ENCODE measurements at regions not wholly inside any gene's neighbourhood (a gene's known extent, or its start where the extent isn't known, plus 50 kb on each side); places are given as distances from the start of the nearest gene placed in this dataset.

GRCh38 chr19:28820289-28820688 is 392.7 kb downstream of the UQCRFS1 start:
- no peaks in the 10 kb centered on the region for H3K36me3 Mint-ChIP-seq (ENCODE audit: low read depth)
- DNase-seq (ENCODE audit: low spot score) = no peak
- no peak overlapping the region for H3K4me3 Mint-ChIP-seq (ENCODE audit: low read depth)
- no peaks in the 10 kb centered on the region for H3K9me3 Mint-ChIP-seq
- H3K4me1 Mint-ChIP-seq (ENCODE audit: low read depth) = no peaks in the 10 kb centered on the region
- intact Hi-C loops (cut with micrococcal nuclease) = no loop called here
- H3K27me3 Mint-ChIP-seq (ENCODE audit: low read depth) = no peaks in the 10 kb centered on the region
- H3K27ac Mint-ChIP-seq = no peak overlapping the region

- Mint-ChIP-seq H3K9me3 (no peaks in the 10 kb centered on the region), H3K27me3 (ENCODE audit: low read depth) (no peaks in the 10 kb centered on the region), H3K36me3 (ENCODE audit: low read depth) (no peaks in the 10 kb centered on the region), H3K4me1 (ENCODE audit: low read depth) (no peaks in the 10 kb centered on the region), H3K27ac (no peak overlapping the region), H3K4me3 (ENCODE audit: low read depth) (no peak overlapping the region)
- DNase-seq (ENCODE audit: low spot score) = no peak
- intact Hi-C loops (cut with micrococcal nuclease) = no loop called here
Measured at GRCh38 chr19:28815257-28815656, 397.7 kb downstream of the UQCRFS1 start.

GRCh38 chr19:28794301-28794700 is 418.6 kb downstream of the UQCRFS1 start:
- no peak for DNase-seq (ENCODE audit: low spot score)
- Mint-ChIP-seq H3K4me3 (ENCODE audit: low read depth) (peak overlapping the region; percentile 40), H3K36me3 (ENCODE audit: low read depth) (no peaks in the 10 kb centered on the region), H3K27ac (no peak overlapping the region), H3K27me3 (ENCODE audit: low read depth) (peaks cover 24% of the 10 kb centered on the region), H3K9me3 (no peaks in the 10 kb centered on the region), H3K4me1 (ENCODE audit: low read depth) (peaks cover 4% of the 10 kb centered on the region)
- intact Hi-C loops (cut with micrococcal nuclease) = no loop called here

GRCh38 chr19:28793391-28794168 is 419.4 kb downstream of the UQCRFS1 start:
- DNase-seq (ENCODE audit: low spot score) = no peak
- Mint-ChIP-seq H3K9me3 (no peaks in the 10 kb centered on the region), H3K36me3 (ENCODE audit: low read depth) (no peaks in the 10 kb centered on the region), H3K27ac (no peak overlapping the region), H3K4me1 (ENCODE audit: low read depth) (peaks cover 4% of the 10 kb centered on the region), H3K4me3 (ENCODE audit: low read depth) (no peak overlapping the region), H3K27me3 (ENCODE audit: low read depth) (peaks cover 24% of the 10 kb centered on the region)
- intact Hi-C loops (cut with micrococcal nuclease) = no loop called here

DNA sequence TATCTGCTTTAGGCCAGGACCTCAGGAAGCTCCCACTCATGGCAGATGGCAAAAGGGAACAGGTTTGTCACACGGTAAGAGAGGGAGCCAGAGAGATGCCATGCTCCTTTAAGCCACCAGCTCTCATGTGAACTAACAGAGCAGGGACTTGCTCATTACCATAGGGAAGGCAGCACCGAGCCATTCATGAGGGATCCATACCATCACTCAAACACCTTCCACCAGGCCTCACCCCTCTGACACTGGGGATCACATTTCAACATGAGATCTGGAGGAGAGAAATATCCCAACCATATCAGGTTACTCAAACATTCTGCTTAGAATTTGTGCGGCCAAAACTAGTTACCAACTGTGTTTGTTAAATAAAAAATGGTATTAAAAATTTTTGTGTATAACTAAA is 427.0 kb downstream of the UQCRFS1 start:
- Mint-ChIP-seq H3K36me3 (ENCODE audit: low read depth) (no peaks in the 10 kb centered on the region), H3K27me3 (ENCODE audit: low read depth) (peaks cover 2% of the 10 kb centered on the region), H3K9me3 (peaks cover 22% of the 10 kb centered on the region), H3K27ac (no peak overlapping the region), H3K4me3 (ENCODE audit: low read depth) (no peak overlapping the region), H3K4me1 (ENCODE audit: low read depth) (no peaks in the 10 kb centered on the region)
- no peak for DNase-seq (ENCODE audit: low spot score)
- intact Hi-C loops (cut with micrococcal nuclease) = no loop called here

DNA sequence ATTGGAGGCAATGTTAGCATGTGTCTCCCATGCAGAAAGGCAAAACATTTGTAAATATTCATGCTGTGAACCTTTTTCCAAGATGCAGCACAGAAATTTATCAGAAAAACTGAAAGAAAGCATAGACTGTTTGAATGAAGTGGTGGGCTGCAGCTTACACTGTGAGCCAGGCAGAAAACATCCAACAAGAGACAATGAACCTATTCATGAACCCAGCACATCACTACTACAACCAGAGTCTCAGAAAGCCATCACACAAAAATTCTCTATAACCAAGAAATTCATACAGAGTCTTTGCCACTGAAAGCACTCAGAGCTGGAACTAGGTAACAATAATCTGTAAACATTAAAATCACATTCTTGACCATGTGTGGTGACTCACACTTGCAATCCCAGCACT is 448.9 kb downstream of the UQCRFS1 start:
- H3K4me1 Mint-ChIP-seq (ENCODE audit: low read depth) = no peaks in the 10 kb centered on the region
- no peaks in the 10 kb centered on the region for H3K27me3 Mint-ChIP-seq (ENCODE audit: low read depth)
- H3K36me3 Mint-ChIP-seq (ENCODE audit: low read depth) = no peaks in the 10 kb centered on the region
- H3K9me3 Mint-ChIP-seq = peaks cover 22% of the 10 kb centered on the region
- no peak overlapping the region for H3K4me3 Mint-ChIP-seq (ENCODE audit: low read depth)
- no peak overlapping the region for H3K27ac Mint-ChIP-seq
- DNase-seq (ENCODE audit: low spot score) = no peak
- intact Hi-C loops (cut with micrococcal nuclease) = no loop called here

DNA sequence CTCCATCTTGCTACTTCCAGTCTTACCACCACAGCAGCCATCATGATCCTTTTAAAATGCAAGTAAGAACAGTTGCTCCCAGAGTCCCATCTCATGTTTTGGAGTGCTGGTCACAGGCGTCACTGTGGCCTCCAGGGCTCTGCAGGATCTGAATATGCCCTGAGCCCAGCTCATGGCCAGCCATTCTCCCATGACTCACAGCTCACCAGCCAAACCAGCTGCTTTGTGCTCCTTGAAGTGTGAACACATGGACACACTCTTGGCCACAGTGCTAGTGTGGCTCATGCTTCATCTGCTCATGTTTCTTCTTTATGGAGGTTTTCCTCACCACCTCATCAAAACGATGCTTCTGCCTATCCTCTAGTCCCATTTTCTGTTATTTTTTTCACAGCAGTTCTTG is 466.5 kb downstream of the UQCRFS1 start:
- H3K4me1 Mint-ChIP-seq (ENCODE audit: low read depth) = no peaks in the 10 kb centered on the region
- H3K27ac Mint-ChIP-seq = no peak overlapping the region
- H3K36me3 Mint-ChIP-seq (ENCODE audit: low read depth) = no peaks in the 10 kb centered on the region
- H3K4me3 Mint-ChIP-seq (ENCODE audit: low read depth) = no peak overlapping the region
- H3K9me3 Mint-ChIP-seq = no peaks in the 10 kb centered on the region
- no peaks in the 10 kb centered on the region for H3K27me3 Mint-ChIP-seq (ENCODE audit: low read depth)
- DNase-seq (ENCODE audit: low spot score) = no peak
- intact Hi-C loops (cut with micrococcal nuclease) = no loop called here

- intact Hi-C loops (cut with micrococcal nuclease) = no loop called here
- no peak for DNase-seq (ENCODE audit: low spot score)
- Mint-ChIP-seq H3K4me1 (ENCODE audit: low read depth) (no peaks in the 10 kb centered on the region), H3K4me3 (ENCODE audit: low read depth) (no peak overlapping the region), H3K36me3 (ENCODE audit: low read depth) (no peaks in the 10 kb centered on the region), H3K27me3 (ENCODE audit: low read depth) (no peaks in the 10 kb centered on the region), H3K27ac (no peak overlapping the region), H3K9me3 (no peaks in the 10 kb centered on the region)
Measured at GRCh38 chr19:28744943-28745342, 468.0 kb downstream of the UQCRFS1 start.

DNA sequence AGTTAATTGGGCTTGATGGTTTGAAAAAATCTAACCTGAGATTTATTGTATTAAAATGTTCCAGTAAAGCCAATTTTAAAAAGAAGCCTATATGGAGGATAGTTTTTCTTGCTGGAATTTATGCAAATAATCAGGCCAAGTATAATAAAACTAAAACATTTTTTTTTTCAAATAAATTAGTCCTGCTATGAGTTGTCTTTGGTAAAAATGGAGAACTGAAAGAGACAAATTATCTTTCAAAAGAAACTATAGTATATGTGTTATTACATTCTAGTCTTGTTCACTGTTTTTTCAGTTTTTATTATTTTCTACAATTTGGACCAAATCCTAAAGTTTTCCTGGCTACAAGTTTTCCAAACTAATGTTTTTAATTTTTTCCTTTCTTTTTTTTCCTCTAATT is 468.9 kb downstream of the UQCRFS1 start:
- H3K36me3 Mint-ChIP-seq (ENCODE audit: low read depth) = no peaks in the 10 kb centered on the region
- intact Hi-C loops (cut with micrococcal nuclease) = no loop called here
- H3K4me1 Mint-ChIP-seq (ENCODE audit: low read depth) = no peaks in the 10 kb centered on the region
- no peak overlapping the region for H3K27ac Mint-ChIP-seq
- no peaks in the 10 kb centered on the region for H3K27me3 Mint-ChIP-seq (ENCODE audit: low read depth)
- no peak overlapping the region for H3K4me3 Mint-ChIP-seq (ENCODE audit: low read depth)
- H3K9me3 Mint-ChIP-seq = no peaks in the 10 kb centered on the region
- no peak for DNase-seq (ENCODE audit: low spot score)

DNA sequence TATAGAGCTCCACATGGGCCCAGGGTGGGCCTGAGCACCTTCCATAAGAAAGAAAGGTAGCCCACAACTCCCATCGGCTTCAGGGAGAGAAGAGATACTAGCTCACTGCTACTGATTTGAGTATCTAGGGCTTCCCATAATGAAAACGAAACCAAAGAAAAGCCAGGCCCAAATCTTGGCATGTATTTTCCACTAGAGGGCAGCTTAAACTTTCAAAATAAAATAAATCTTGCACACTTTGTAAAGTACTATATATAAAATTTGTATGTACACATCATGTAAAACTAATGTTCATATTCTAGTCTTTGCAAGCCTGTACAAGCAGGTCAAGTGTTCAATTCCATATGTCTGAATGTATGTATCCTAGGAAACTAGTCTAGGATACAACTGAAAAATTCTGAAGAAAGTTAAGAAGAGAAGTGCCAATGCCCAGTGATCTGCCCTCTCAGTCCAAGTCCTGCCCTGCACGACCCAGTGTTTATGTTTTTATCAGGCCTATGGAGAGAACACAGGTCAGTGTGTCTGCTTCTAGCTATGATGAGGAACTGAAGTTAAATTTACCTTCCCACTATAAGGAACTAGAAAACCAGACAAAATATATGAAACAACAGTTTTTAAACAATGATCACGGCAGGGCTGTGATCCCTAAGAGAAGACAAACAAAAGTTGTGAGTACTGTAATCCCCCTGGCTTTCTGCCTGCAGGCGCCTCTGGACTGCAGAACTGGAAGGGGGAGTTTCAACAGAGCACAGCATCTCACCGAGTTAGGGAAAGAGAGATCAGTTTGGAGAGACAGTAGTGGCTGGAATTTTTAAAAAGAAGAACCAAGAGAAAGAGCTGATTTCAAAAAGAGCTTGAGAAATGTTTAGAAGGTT is 475.7 kb downstream of the UQCRFS1 start:
- DNase-seq (ENCODE audit: low spot score) = no peak
- no peaks in the 10 kb centered on the region for H3K27me3 Mint-ChIP-seq (ENCODE audit: low read depth)
- no peaks in the 10 kb centered on the region for H3K4me1 Mint-ChIP-seq (ENCODE audit: low read depth)
- no peaks in the 10 kb centered on the region for H3K9me3 Mint-ChIP-seq
- no peak overlapping the region for H3K4me3 Mint-ChIP-seq (ENCODE audit: low read depth)
- H3K36me3 Mint-ChIP-seq (ENCODE audit: low read depth) = no peaks in the 10 kb centered on the region
- intact Hi-C loops (cut with micrococcal nuclease) = loop anchor here (1.0 to 10.0 kb wide), 2 partner anchors 142 to 528 kb away; no protein-coding TSS in a partner anchor
- H3K27ac Mint-ChIP-seq = no peak overlapping the region

GRCh38 chr19:28736528-28736927 is 476.4 kb downstream of the UQCRFS1 start:
- Mint-ChIP-seq H3K9me3 (no peaks in the 10 kb centered on the region), H3K36me3 (ENCODE audit: low read depth) (no peaks in the 10 kb centered on the region), H3K27ac (no peak overlapping the region), H3K4me1 (ENCODE audit: low read depth) (no peaks in the 10 kb centered on the region), H3K27me3 (ENCODE audit: low read depth) (no peaks in the 10 kb centered on the region), H3K4me3 (ENCODE audit: low read depth) (no peak overlapping the region)
- intact Hi-C loops (cut with micrococcal nuclease) = loop anchor here (10.0 kb wide), 1 partner anchor 528 kb away; no protein-coding TSS in a partner anchor
- DNase-seq (ENCODE audit: low spot score) = no peak

DNA sequence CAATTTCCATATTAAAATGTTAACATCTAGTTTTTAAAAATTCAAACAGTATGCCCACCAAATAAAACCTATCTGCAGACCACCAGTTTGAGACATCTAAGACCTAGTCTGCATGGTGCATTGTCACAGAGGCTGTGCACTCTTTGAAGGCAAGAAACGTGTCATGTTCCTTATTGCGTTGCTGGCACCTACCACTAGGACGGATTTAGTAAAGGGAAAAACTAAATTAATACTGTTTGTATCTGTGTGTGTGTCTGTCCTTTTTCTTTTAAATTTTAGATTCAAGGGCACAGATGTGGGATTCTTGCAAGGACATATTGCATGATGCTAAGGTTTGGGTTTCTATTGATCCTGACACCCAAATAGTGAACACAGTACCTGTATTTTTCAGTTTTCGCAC is 481.4 kb downstream of the UQCRFS1 start:
- H3K4me1 Mint-ChIP-seq (ENCODE audit: low read depth) = peaks cover 5% of the 10 kb centered on the region
- H3K9me3 Mint-ChIP-seq = no peaks in the 10 kb centered on the region
- no peak overlapping the region for H3K4me3 Mint-ChIP-seq (ENCODE audit: low read depth)
- no peak for DNase-seq (ENCODE audit: low spot score)
- H3K27ac Mint-ChIP-seq = no peak overlapping the region
- no peaks in the 10 kb centered on the region for H3K36me3 Mint-ChIP-seq (ENCODE audit: low read depth)
- intact Hi-C loops (cut with micrococcal nuclease) = loop anchor here (10.0 kb wide), 1 partner anchor 533 kb away; no protein-coding TSS in a partner anchor
- H3K27me3 Mint-ChIP-seq (ENCODE audit: low read depth) = peaks cover 19% of the 10 kb centered on the region
